ENCODE measurements at regions not wholly inside any gene's neighbourhood (a gene's known extent, or its start where the extent isn't known, plus 50 kb on each side); places are given as distances from the start of the nearest gene placed in this dataset.

- TF ChIP-seq POLR2A (IDR thresholded peaks at IDR 0.05): no peak
- TF ChIP-seq, protein P1, sequence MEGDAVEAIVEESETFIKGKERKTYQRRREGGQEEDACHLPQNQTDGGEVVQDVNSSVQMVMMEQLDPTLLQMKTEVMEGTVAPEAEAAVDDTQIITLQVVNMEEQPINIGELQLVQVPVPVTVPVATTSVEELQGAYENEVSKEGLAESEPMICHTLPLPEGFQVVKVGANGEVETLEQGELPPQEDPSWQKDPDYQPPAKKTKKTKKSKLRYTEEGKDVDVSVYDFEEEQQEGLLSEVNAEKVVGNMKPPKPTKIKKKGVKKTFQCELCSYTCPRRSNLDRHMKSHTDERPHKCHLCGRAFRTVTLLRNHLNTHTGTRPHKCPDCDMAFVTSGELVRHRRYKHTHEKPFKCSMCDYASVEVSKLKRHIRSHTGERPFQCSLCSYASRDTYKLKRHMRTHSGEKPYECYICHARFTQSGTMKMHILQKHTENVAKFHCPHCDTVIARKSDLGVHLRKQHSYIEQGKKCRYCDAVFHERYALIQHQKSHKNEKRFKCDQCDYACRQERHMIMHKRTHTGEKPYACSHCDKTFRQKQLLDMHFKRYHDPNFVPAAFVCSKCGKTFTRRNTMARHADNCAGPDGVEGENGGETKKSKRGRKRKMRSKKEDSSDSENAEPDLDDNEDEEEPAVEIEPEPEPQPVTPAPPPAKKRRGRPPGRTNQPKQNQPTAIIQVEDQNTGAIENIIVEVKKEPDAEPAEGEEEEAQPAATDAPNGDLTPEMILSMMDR (IDR thresholded peaks at IDR 0.05): no peak
Observed at GRCh38 chr5:98309785-98310598, 463.5 kb upstream of the RGMB start.
